Prostate gland (tissue), 2 donors: ENCODE measurements at regions not wholly inside any gene's neighbourhood (a gene's known extent, or its start where the extent isn't known, plus 50 kb on each side); places are given as distances from the start of the nearest gene placed in this dataset.

Experiments used
- CTCF ChIP-seq, 4 experiments: fragments of 200-600 bp in 2 of 4; fragments of 450-650 bp in 2 of 4; sonication (generic) in 2 of 4; IDR thresholded peaks; 1 replicate in 3 of 4; 2 replicates in 1 of 4; pipeline ENCODE4 v1.5.1; 2016 to 2019; ENCODE audit warnings: antibody characterized with exemption in 4 of 4, mild to moderate bottlenecking in 2 of 4, moderate library complexity in 2 of 4
- POLR2AphosphoS5 ChIP-seq: sonication (generic); formaldehyde crosslinking; IDR thresholded peaks from one replicate; pipeline ENCODE4 v1.6.1; 2017; ENCODE audit warnings: antibody characterized with exemption

DNA sequence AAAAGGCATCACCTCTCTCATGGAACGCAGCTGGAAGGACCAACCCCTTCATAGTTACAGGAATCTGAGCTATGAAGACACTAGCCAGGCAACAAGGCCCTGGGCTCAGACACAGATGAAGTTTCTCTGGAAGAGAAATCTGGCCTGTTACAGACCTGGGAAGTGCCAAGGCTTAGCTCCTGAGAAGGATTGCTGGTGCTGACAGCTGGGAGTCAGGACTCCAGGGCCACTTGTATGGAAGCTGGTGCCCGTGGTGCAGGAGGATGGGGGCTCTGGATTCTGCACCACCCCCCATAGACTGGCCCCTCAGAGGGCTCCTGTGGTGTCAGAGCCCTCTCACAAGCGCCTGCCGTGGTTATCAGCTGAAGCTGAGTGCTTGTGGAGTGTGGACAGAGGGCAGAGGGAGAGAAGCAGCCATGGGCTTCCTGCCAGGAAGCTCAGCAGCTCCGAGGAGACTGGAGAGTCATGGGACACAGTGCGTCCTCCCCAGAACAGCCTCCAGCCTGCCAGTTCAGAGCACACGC is 87.3 kb upstream of the LCLAT1 start:
- TF ChIP-seq CTCF (IDR thresholded peaks at IDR 0.05) (no peak), POLR2AphosphoS5 (no peak)
